Fibroblast of the aortic adventitia (primary cell): ENCODE measurements at regions not wholly inside any gene's neighbourhood (a gene's known extent, or its start where the extent isn't known, plus 50 kb on each side); places are given as distances from the start of the nearest gene placed in this dataset.

Source experiments
- DNase-seq: peaks from one replicate; pipeline ENCODE4 v3.0.0-alpha.2; 2010; ENCODE audit warnings: low read depth
- H3K4me3 ChIP-seq: 2 replicates; pipeline ENCODE4 v1.5.1; 2011; ENCODE audit warnings: low read depth, mild to moderate bottlenecking, control low read depth, low read length, moderate library complexity
- TF ChIP-seq, protein P1 (sequence below): IDR thresholded peaks from 2 replicates; pipeline ENCODE4 v1.5.1; 2011; ENCODE audit warnings: mild to moderate bottlenecking, low read length, control low read depth, inconsistent platforms; ENCODE audit not compliant: insufficient read depth

DNA sequence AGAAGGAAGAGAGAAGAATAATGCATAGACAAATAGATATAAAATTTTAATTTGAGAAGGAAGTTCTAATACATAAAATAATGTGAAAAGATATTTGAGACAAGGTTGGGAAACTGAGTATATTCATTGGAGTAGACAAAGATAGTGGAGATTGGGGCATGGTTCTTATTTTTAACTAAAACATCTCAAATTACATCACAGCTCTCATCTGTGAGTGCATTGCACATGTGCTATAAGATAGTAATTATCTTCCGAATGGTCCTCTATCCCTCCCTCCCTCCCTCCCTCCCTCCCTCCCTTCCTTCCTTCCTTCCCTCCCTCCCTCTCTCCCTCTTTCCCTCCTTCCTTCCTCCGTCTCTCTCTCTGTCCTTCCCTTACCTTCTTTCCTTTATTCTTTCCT lies 1104.0 kb upstream of the FLRT2 start:
- DNase-seq: no peak
- no peak overlapping the region for H3K4me3 ChIP-seq

DNA sequence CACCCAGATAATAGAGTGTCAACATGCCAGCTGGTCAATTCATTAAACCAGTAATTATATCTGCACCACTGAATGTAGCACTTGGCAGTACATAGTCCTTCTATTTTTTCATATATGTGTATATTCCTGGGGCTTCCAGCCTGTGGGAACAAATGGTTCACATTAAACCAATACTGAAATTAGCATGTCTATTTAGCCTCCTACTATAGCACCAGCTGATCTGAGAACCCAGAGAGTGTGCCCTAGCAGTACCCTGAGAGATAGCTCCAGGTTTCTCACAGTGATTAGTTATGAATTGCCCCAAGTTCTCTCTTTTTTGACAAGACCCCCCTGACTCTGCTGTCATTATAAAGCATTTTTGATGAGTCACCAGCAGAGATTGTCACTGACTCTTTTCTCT lies 1097.3 kb upstream of the FLRT2 start:
- no peak for DNase-seq
- H3K4me3 ChIP-seq: no peak overlapping the region
- TF ChIP-seq, protein P1, sequence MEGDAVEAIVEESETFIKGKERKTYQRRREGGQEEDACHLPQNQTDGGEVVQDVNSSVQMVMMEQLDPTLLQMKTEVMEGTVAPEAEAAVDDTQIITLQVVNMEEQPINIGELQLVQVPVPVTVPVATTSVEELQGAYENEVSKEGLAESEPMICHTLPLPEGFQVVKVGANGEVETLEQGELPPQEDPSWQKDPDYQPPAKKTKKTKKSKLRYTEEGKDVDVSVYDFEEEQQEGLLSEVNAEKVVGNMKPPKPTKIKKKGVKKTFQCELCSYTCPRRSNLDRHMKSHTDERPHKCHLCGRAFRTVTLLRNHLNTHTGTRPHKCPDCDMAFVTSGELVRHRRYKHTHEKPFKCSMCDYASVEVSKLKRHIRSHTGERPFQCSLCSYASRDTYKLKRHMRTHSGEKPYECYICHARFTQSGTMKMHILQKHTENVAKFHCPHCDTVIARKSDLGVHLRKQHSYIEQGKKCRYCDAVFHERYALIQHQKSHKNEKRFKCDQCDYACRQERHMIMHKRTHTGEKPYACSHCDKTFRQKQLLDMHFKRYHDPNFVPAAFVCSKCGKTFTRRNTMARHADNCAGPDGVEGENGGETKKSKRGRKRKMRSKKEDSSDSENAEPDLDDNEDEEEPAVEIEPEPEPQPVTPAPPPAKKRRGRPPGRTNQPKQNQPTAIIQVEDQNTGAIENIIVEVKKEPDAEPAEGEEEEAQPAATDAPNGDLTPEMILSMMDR: no peak

More for the DNA sequence above, 1104.0 kb upstream of the FLRT2 start:
- TF ChIP-seq, protein P1: no peak

DNA sequence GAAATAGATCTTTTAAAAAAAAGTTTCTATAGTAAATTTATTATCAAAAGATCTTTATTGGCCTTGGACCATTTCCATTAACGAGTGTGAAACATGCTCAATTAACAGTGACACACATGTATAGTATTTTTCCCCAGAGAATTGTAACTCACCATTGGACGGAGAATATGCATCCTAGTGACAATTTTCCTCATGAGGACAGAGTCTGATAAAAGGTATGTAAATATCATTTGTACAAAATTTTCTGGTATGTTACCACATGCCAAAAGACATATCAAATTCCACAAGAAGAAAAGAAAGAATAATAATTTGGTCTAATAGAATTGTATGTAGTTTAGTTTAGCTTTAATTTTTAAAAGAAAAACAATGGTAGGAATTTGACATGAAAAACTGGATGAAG lies 1096.0 kb upstream of the FLRT2 start:
- TF ChIP-seq, protein P1: no peak
- H3K4me3 ChIP-seq: no peak overlapping the region
- DNase-seq: no peak

DNA sequence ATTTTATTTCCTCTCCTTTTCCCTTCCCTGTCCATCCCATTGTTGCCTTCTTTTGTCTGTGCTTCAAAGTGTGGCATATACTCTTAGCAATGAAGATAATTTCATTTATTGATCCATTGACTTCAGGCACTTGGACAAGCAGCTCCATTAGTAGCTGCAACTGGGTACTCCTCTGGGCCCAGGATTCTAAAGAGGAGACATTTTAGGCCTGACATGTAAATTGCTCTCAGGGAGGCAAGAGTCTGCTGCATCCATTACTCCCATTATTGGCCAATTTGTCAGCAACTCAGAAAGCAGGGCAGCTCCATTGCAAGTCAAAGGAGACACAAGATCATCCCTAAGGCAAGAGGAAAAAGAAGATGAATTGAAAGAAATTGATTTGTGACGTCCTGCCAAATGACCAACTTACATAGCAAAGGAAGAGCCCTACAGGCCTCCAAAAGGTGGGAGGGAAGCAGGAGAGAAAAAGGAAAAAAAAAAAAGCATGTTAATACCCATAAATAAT lies 1094.1 kb upstream of the FLRT2 start:
- TF ChIP-seq, protein P1: no peak

DNA sequence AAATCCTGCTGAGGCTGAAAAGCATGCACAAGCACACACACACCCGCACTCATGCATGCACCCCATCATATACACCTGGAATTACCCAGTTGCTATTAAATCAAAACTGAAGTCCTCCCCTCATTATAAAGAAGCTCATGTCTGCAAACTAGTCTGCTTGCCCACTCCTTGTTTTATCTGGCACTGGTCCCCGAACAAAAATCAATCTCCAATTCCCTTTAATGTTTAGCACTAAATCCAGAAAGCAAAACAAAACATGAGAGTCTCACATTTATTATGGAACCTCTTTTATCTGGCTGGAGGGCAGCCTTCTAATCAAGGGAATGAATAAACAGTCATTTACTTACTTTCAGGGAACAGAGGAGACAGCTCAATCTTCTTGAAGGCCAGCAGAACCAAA lies 1093.4 kb upstream of the FLRT2 start:
- TF ChIP-seq, protein P1: no peak
- H3K4me3 ChIP-seq: no peak overlapping the region
- no peak for DNase-seq

More for the DNA sequence above, 1094.1 kb upstream of the FLRT2 start:
- H3K4me3 ChIP-seq: no peak overlapping the region
- DNase-seq: no peak

DNA sequence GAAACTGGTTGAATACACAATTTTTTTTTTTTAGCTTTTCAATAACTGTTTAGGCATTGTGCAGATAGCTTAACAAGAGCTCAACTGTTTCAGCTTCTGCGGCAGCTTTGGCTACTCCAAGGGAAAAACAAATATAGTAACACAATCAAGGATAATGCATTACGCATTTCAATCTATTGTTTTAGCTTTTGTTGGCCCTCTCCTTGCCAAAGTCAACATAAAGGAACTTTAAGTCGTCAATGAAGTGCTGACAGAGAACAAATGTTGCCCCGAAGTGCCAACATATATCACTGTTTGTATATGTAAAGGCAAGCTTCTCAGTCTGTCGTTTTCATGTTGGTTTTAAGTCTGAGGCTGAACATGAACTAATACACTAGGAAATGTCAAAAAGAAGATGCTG lies 1087.4 kb upstream of the FLRT2 start:
- TF ChIP-seq, protein P1: no peak
- DNase-seq: no peak
- H3K4me3 ChIP-seq: no peak overlapping the region

DNA sequence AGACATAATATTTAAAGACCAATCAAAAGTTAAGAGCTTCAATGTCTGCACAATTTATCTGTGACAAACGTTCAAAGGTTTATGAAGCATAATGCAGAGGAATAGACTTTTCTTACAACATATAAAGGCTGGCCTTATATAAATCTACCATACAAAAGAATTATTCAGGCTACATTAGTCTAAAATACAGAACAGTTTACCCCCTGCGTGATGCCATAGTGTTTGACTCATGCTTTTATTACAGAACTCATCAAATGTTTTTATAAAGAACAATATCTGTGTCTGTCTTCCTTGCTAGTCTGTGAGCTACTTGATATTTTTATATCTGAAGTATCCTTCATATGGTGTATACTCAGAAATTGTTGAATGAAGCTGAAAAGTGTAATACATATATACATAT lies 1084.5 kb upstream of the FLRT2 start:
- no peak overlapping the region for H3K4me3 ChIP-seq
- no peak for DNase-seq
- TF ChIP-seq, protein P1: no peak
